Osteoblast (primary cell): ENCODE measurements at regions not wholly inside any gene's neighbourhood (a gene's known extent, or its start where the extent isn't known, plus 50 kb on each side); places are given as distances from the start of the nearest gene placed in this dataset.

ENCODE experiments used
- DNase-seq: peaks from one replicate; pipeline ENCODE4 v3.0.0; 2011; ENCODE audit warnings: low spot score, mixed read lengths; ENCODE audit not compliant: insufficient read length; ENCODE audit errors: missing footprints
- H2AFZ ChIP-seq: 2 replicates; pipeline ENCODE4 v1.6.0; 2011; ENCODE audit warnings: mild to moderate bottlenecking, low read length
- H3K27ac ChIP-seq: 2 replicates; pipeline ENCODE4 v1.5.1; 2011; ENCODE audit warnings: mild to moderate bottlenecking, low read depth, low read length, moderate library complexity
- H3K27me3 ChIP-seq: 2 replicates; pipeline ENCODE4 v1.6.0; 2012; ENCODE audit warnings: mild to moderate bottlenecking, control low read depth, inconsistent platforms, low read length, moderate library complexity; ENCODE audit not compliant: insufficient read depth
- H3K36me3 ChIP-seq: 2 replicates; pipeline ENCODE4 v1.5.1; 2011; ENCODE audit warnings: mild to moderate bottlenecking, low read length, control low read depth, moderate library complexity; ENCODE audit not compliant: insufficient read depth
- H3K4me1 ChIP-seq: 2 replicates; pipeline ENCODE4 v1.5.1; 2011; ENCODE audit warnings: mild to moderate bottlenecking, low read length, control low read depth, moderate library complexity; ENCODE audit not compliant: insufficient read depth
- H3K4me2 ChIP-seq: 2 replicates; pipeline ENCODE4 v1.6.0; 2011; ENCODE audit warnings: mild to moderate bottlenecking, low read length; ENCODE audit not compliant: insufficient read depth
- H3K4me3 ChIP-seq: fragments of 200-600 bp; sonication (generic); 3 replicates; pipeline ENCODE4 v1.5.1; 2012; ENCODE audit warnings: mild to moderate bottlenecking, low read length, inconsistent platforms; ENCODE audit not compliant: insufficient read depth
- H3K79me2 ChIP-seq: 2 replicates; pipeline ENCODE4 v1.6.0; 2012; ENCODE audit warnings: mild to moderate bottlenecking, low read length, control low read depth, inconsistent platforms; ENCODE audit not compliant: insufficient read depth
- H3K9me3 ChIP-seq: 2 replicates; pipeline ENCODE4 v1.5.1; 2011; ENCODE audit warnings: low read depth, low read length, control low read depth
- H4K20me1 ChIP-seq: 2 replicates; pipeline ENCODE4 v1.6.0; 2012; ENCODE audit warnings: mild to moderate bottlenecking, low read length, control low read depth; ENCODE audit not compliant: insufficient read depth
- CTCF ChIP-seq: IDR thresholded peaks from 2 replicates; pipeline ENCODE4 v1.5.1; 2011; ENCODE audit warnings: mild to moderate bottlenecking, low read depth, low read length, moderate library complexity; ENCODE audit errors: extremely low read depth

- no peak overlapping the region for H3K27ac ChIP-seq
- H3K4me3 ChIP-seq = no peak overlapping the region
- H3K79me2 ChIP-seq = no peaks in the 10 kb centered on the region
- no peak overlapping the region for H3K4me2 ChIP-seq
- no peak overlapping the region for H2AFZ ChIP-seq
- no peak for TF ChIP-seq CTCF
- no peaks in the 10 kb centered on the region for H3K27me3 ChIP-seq
- H4K20me1 ChIP-seq = no peaks in the 10 kb centered on the region
- no peaks in the 10 kb centered on the region for H3K9me3 ChIP-seq
- H3K36me3 ChIP-seq = no peaks in the 10 kb centered on the region
- no peaks in the 10 kb centered on the region for H3K4me1 ChIP-seq
- DNase-seq = no peak
These were observed 517.7 kb downstream of the ETS1 start for GRCh38 chr11:128069665-128070064.

- H3K27ac ChIP-seq = no peak overlapping the region
- H3K4me3 ChIP-seq = no peak overlapping the region
- H3K4me1 ChIP-seq = no peaks in the 10 kb centered on the region
- no peaks in the 10 kb centered on the region for H3K79me2 ChIP-seq
- H3K9me3 ChIP-seq = no peaks in the 10 kb centered on the region
- no peak overlapping the region for H2AFZ ChIP-seq
- H3K4me2 ChIP-seq = no peak overlapping the region
- no peaks in the 10 kb centered on the region for H3K27me3 ChIP-seq
- no peaks in the 10 kb centered on the region for H4K20me1 ChIP-seq
- DNase-seq = no peak
- TF ChIP-seq CTCF = no peak
- H3K36me3 ChIP-seq = no peaks in the 10 kb centered on the region
These were observed 519.6 kb downstream of the ETS1 start for GRCh38 chr11:128067780-128068179.

DNA sequence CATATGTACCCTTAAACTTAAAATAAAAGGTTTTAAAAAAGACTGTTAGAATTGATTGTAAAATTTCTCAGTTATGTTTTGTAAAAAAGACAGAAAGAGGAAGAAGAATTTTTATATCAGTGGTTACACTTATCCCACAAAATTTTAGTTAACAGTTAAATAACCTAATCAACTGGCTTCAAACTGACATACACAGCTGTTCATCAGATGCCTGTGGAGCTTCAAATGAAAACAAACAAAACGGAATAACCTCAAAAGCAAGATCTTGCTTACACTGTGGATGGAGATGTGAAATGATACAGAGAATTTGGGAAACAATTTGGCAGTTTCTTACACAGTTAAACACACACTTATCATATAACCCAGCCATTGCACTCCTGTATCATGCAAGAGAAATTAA is 521.0 kb downstream of the ETS1 start:
- DNase-seq = no peak
- no peak for TF ChIP-seq CTCF

DNA sequence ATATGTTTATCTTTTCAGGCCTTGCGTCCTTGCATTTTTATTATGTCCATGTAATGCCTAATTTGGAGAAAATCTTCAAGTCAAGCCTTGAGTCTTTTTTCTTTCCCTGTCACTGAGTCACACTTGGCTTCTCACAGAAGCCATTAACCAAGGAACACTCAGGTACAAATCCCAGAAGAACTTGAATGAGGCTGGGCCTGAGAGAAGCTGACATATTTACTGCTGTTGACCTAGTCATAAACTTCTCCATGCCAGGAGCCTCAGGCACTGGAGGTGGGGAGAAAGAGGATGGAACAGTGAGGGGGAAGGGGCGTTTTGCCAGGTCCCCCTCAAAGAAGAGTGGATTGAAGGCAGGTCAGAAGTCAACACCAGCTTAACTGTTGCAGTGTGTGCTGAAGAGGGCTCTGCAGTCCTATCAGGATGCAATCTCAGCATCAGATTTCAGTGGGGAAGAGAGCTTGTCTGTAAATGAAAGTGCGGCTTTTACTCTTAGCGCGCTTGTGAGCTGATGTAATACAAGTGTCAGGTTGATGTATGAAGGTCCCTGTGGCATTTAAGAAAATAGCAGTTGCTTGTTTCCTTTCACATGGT is 526.0 kb downstream of the ETS1 start:
- Histone ChIP-seq H3K9me3 (no peaks in the 10 kb centered on the region), H3K36me3 (no peaks in the 10 kb centered on the region), H3K4me1 (peaks cover 17% of the 10 kb centered on the region), H3K27ac (no peak overlapping the region), H3K79me2 (no peaks in the 10 kb centered on the region), H4K20me1 (no peaks in the 10 kb centered on the region), H3K27me3 (no peaks in the 10 kb centered on the region), H2AFZ (peak overlapping the region; percentile 11), H3K4me2 (no peak overlapping the region), H3K4me3 (no peak overlapping the region)
- no peak for TF ChIP-seq CTCF
- peak; percentile 38 for DNase-seq

More for the DNA sequence above, 521.0 kb downstream of the ETS1 start:
- Histone ChIP-seq H3K4me2 (no peak overlapping the region), H3K36me3 (no peaks in the 10 kb centered on the region), H4K20me1 (no peaks in the 10 kb centered on the region), H3K9me3 (no peaks in the 10 kb centered on the region), H3K79me2 (no peaks in the 10 kb centered on the region), H3K27ac (no peak overlapping the region), H2AFZ (no peak overlapping the region), H3K4me3 (no peak overlapping the region), H3K4me1 (no peaks in the 10 kb centered on the region), H3K27me3 (no peaks in the 10 kb centered on the region)
